Fibroblast of lung (primary cell): ENCODE measurements at regions not wholly inside any gene's neighbourhood (a gene's known extent, or its start where the extent isn't known, plus 50 kb on each side); places are given as distances from the start of the nearest gene placed in this dataset.

Experiments
- DNase-seq, 2 donors: peaks; one replicate each; pipeline versions ENCODE4 v3.0.0 to v3.0.0-alpha.2; 2010; ENCODE audit warnings: low read depth in 2 of 2
- H2AFZ ChIP-seq: 2 replicates; pipeline ENCODE4 v1.5.1; 2012; ENCODE audit warnings: low read length, control low read depth, inconsistent platforms
- H3K27ac ChIP-seq: 2 replicates; pipeline ENCODE4 v1.5.1; 2011; ENCODE audit warnings: low read length, control low read depth; ENCODE audit not compliant: insufficient read depth
- H3K27me3 ChIP-seq: 2 replicates; pipeline ENCODE4 v1.5.1; 2011; ENCODE audit warnings: mild to moderate bottlenecking, low read length; ENCODE audit not compliant: control insufficient read depth, insufficient read depth
- H3K36me3 ChIP-seq: 2 replicates; pipeline ENCODE4 v1.5.1; 2011; ENCODE audit warnings: low read length; ENCODE audit not compliant: control insufficient read depth, insufficient read depth
- H3K4me1 ChIP-seq: 2 replicates; pipeline ENCODE4 v1.5.1; 2011; ENCODE audit warnings: low read length; ENCODE audit not compliant: control insufficient read depth, insufficient read depth; ENCODE audit errors: extremely low read depth
- H3K4me2 ChIP-seq: 2 replicates; pipeline ENCODE4 v1.5.1; 2011; ENCODE audit warnings: low read length, control low read depth; ENCODE audit not compliant: insufficient read depth; ENCODE audit errors: extremely low read depth
- H3K4me3 ChIP-seq, 4 experiments: fragments of 200-600 bp in 1 of 4; sonication (generic) in 1 of 4; replicated peaks in 1 of 4; 2 replicates each; pipeline ENCODE4 v1.5.1; 2011 to 2016; ENCODE audit warnings: low read length in 4 of 4, low read depth in 3 of 4, mild to moderate bottlenecking in 3 of 4, control low read depth in 2 of 4, inconsistent platforms in 1 of 4, mixed read lengths in 1 of 4; ENCODE audit not compliant: insufficient read depth in 1 of 4; ENCODE audit errors: control extremely low read depth in 1 of 4
- H3K79me2 ChIP-seq: 2 replicates; pipeline ENCODE4 v1.5.1; 2012; ENCODE audit warnings: mild to moderate bottlenecking, low read length, inconsistent platforms; ENCODE audit not compliant: control insufficient read depth, insufficient read depth
- H3K9ac ChIP-seq: 2 replicates; pipeline ENCODE4 v1.5.1; 2011; ENCODE audit warnings: mild to moderate bottlenecking, low read length, control low read depth; ENCODE audit not compliant: insufficient read depth
- H3K9me3 ChIP-seq: 2 replicates; pipeline ENCODE4 v1.5.1; 2012; ENCODE audit warnings: low read depth, low read length; ENCODE audit not compliant: control insufficient read depth, insufficient read depth
- H4K20me1 ChIP-seq: 2 replicates; pipeline ENCODE4 v1.5.1; 2011; ENCODE audit warnings: low read length; ENCODE audit not compliant: control insufficient read depth, insufficient read depth; ENCODE audit errors: extremely low read depth
- CTCF ChIP-seq, 2 donors: IDR thresholded peaks in 1 of 2; conservative IDR thresholded peaks in 1 of 2; 1 replicate in 1 of 2; 2 replicates in 1 of 2; pipeline ENCODE4 v1.5.1; 2011 to 2012; ENCODE audit warnings: low read length in 2 of 2, control low read depth in 1 of 2, inconsistent platforms in 1 of 2, low read depth in 1 of 2, mild to moderate bottlenecking in 1 of 2
- EZH2 ChIP-seq: IDR thresholded peaks from 2 replicates; pipeline ENCODE4 v1.5.1; 2012; ENCODE audit warnings: low read length, control low read depth, mild to moderate bottlenecking; ENCODE audit errors: missing control alignments

DNA sequence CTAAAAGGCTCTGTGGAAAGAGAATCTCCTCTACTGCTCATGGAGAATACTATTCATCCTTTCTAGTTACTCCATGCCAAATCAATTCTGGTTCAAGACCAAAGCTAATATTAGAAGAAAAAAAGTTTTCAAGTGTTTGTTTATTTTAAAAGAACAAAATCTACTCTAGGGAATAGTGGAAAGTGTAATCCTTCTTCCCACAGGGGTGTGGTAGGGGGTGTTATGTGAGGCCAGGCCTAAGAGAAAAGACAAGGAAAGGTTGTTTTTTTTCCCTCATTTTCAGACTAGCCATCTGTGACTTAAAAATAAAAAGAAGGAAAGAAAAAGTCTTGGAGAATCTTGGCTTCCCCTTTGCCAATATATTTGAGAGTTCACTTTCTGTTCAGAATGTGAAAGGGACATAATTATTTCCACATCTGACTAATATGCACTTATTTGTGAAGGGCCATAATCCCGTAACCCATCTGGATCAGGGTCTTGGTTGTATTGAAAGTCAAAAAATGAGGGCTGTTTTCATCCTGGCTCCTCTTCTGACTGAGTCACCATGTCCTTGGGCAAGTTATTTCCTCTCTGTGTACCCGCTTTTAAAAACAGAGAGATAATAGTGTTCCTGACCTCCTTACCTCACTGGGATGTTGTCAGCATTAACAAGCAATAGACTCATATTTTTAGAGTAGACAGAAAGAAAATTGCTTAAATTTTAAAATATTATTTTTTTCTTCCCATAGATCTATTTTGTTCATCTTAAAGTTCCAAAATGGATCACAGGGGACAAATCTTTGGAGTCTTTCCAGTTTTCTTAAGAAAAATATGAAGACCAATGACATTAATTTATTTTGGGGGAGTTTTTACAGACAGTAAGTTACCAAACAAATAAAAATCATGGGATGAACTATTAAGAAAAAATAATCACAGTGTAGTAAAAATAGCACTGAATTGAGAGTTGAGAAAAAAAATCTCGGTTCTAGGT is 233.7 kb downstream of the IBTK start:
- Histone ChIP-seq H4K20me1 (no peaks in the 10 kb centered on the region), H3K27me3 (no peaks in the 10 kb centered on the region), H3K4me3 (no peak overlapping the region), H3K27ac (no peak overlapping the region), H3K9ac (no peak overlapping the region), H3K9me3 (no peaks in the 10 kb centered on the region), H3K4me2 (peak overlapping the region; percentile 23), H3K4me1 (peaks cover 10% of the 10 kb centered on the region), H3K79me2 (no peaks in the 10 kb centered on the region), H2AFZ (no peak overlapping the region), H3K36me3 (no peaks in the 10 kb centered on the region)
- DNase-seq, result peak; percentile 72 to 83
- TF ChIP-seq EZH2, result no peak
- no peak for TF ChIP-seq CTCF (conservative IDR thresholded peaks at IDR 0.05 in 1 of 2, IDR thresholded peaks at IDR 0.05 in 1 of 2; ENCODE audit: low read depth in 1 of 2, low read length in 2 of 2)

GRCh38 chr6:82006027-82006738 is 241.4 kb downstream of the IBTK start:
- Histone ChIP-seq H2AFZ (no peak overlapping the region), H3K27ac (no peak overlapping the region), H3K9me3 (no peaks in the 10 kb centered on the region), H3K79me2 (no peaks in the 10 kb centered on the region), H3K4me3 (no peak overlapping the region), H3K36me3 (no peaks in the 10 kb centered on the region), H3K4me1 (no peaks in the 10 kb centered on the region), H4K20me1 (no peaks in the 10 kb centered on the region), H3K9ac (no peak overlapping the region), H3K4me2 (no peak overlapping the region), H3K27me3 (no peaks in the 10 kb centered on the region)
- TF ChIP-seq EZH2 (no peak), CTCF (conservative IDR thresholded peaks at IDR 0.05 in 1 of 2, IDR thresholded peaks at IDR 0.05 in 1 of 2; ENCODE audit: low read depth in 1 of 2, low read length in 2 of 2) (peak; percentile 68 to 70)
- DNase-seq, result peak; percentile 47 to 61

GRCh38 chr6:82000551-82000950 is 247.0 kb downstream of the IBTK start:
- Histone ChIP-seq H3K27ac (no peak overlapping the region), H3K4me3 (no peak overlapping the region), H3K36me3 (no peaks in the 10 kb centered on the region), H2AFZ (no peak overlapping the region), H3K4me1 (peaks cover 16% of the 10 kb centered on the region), H3K79me2 (no peaks in the 10 kb centered on the region), H3K9me3 (no peaks in the 10 kb centered on the region), H4K20me1 (no peaks in the 10 kb centered on the region), H3K9ac (no peak overlapping the region), H3K27me3 (no peaks in the 10 kb centered on the region), H3K4me2 (no peak overlapping the region)
- no peak for DNase-seq
- TF ChIP-seq CTCF (conservative IDR thresholded peaks at IDR 0.05 in 1 of 2, IDR thresholded peaks at IDR 0.05 in 1 of 2; ENCODE audit: low read depth in 1 of 2, low read length in 2 of 2) (no peak), EZH2 (no peak)
